OCI-LY7 (cell line): ENCODE measurements at regions not wholly inside any gene's neighbourhood (a gene's known extent, or its start where the extent isn't known, plus 50 kb on each side); places are given as distances from the start of the nearest gene placed in this dataset.

Source experiments
- BruUV-seq: library from RNA; stranded (reverse); fragments of 400-500 nt; replicated peaks from 2 replicates; lab custom pipeline; 2021; lab: Mats Ljungman, UMichigan
- CTCF ChIA-PET: fragments of 300-600 bp; sonication (Branson Sonifier 250); formaldehyde crosslinking; loops from one replicate; lab custom pipeline; 2022; ENCODE audit warnings: antibody characterized with exemption; ENCODE audit not compliant: unreplicated experiment; lab: Charles Lee
- POLR2A ChIA-PET: fragments of 300-600 bp; sonication (Branson Sonifier 250); formaldehyde crosslinking; loops from one replicate; lab custom pipeline; 2022; ENCODE audit warnings: antibody characterized with exemption; lab: Charles Lee
- DNase-seq: peaks from one replicate; pipeline ENCODE4 v3.0.0-alpha.2; 2015; ENCODE audit warnings: low spot score
- H2AFZ ChIP-seq: fragments of 200-600 bp; sonication (generic), shearing (Covaris generic); 2 replicates; pipeline ENCODE4 v1.6.1; 2014; ENCODE audit warnings: mild to moderate bottlenecking, antibody characterized with exemption, low read length, moderate library complexity
- H3K27ac ChIP-seq: fragments of 200-600 bp; sonication (generic); 2 replicates; pipeline ENCODE4 v1.5.1; 2014; ENCODE audit warnings: mixed run types, low read depth, mild to moderate bottlenecking, moderate library complexity, low read length, inconsistent platforms; ENCODE audit not compliant: poor library complexity, severe bottlenecking
- H3K36me3 ChIP-seq: fragments of 200-600 bp; sonication (generic); 2 replicates; pipeline ENCODE4 v1.6.1; 2014; ENCODE audit warnings: mild to moderate bottlenecking, antibody characterized with exemption, low read length, moderate library complexity, mixed read lengths; ENCODE audit not compliant: insufficient read depth
- H3K4me1 ChIP-seq: fragments of 200-600 bp; sonication (generic); 2 replicates; pipeline ENCODE4 v1.5.1; 2014; ENCODE audit warnings: mild to moderate bottlenecking, low read length; ENCODE audit not compliant: insufficient read depth, poor library complexity, severe bottlenecking
- H3K4me2 ChIP-seq: fragments of 200-600 bp; sonication (generic); 2 replicates; pipeline ENCODE4 v1.6.1; 2014; ENCODE audit warnings: mild to moderate bottlenecking, low read length
- H3K4me3 ChIP-seq: fragments of 200-600 bp; sonication (generic); 2 replicates; pipeline ENCODE4 v1.5.1; 2014; ENCODE audit warnings: mild to moderate bottlenecking, low read depth, low read length; ENCODE audit not compliant: poor library complexity, severe bottlenecking
- H3K79me2 ChIP-seq: fragments of 200-600 bp; sonication (generic); 2 replicates; pipeline ENCODE4 v1.6.1; 2016; ENCODE audit warnings: low read depth, mild to moderate bottlenecking, low read length, moderate library complexity, mixed read lengths; ENCODE audit not compliant: insufficient read depth
- H3K9me2 ChIP-seq: fragments of 200-600 bp; sonication (generic); 2 replicates; pipeline ENCODE4 v1.6.1; 2016; ENCODE audit warnings: mild to moderate bottlenecking, low read length, mixed read lengths; ENCODE audit not compliant: insufficient read depth
- H3K9me3 ChIP-seq: fragments of 200-600 bp; sonication (generic); 2 replicates; pipeline ENCODE4 v1.6.1; 2014; ENCODE audit warnings: mild to moderate bottlenecking, mixed run types, low read length, mixed read lengths
- H4K20me1 ChIP-seq: fragments of 200-600 bp; sonication (generic); 2 replicates; pipeline ENCODE4 v1.6.1; 2014; ENCODE audit warnings: mild to moderate bottlenecking, antibody characterized with exemption, low read length, moderate library complexity, mixed read lengths; ENCODE audit not compliant: insufficient read depth
- CTCF ChIP-seq: fragments of 200-600 bp; sonication (generic); conservative IDR thresholded peaks from 2 replicates; pipeline ENCODE4 v1.5.1; 2014; ENCODE audit warnings: mild to moderate bottlenecking, antibody characterized with exemption, low read length, moderate library complexity, mixed read lengths
- EZH2phosphoT487 ChIP-seq: fragments of 200-600 bp; sonication (generic); IDR thresholded peaks from 2 replicates; pipeline ENCODE4 v1.6.1; 2018; ENCODE audit warnings: low read depth, borderline replicate concordance, mild to moderate bottlenecking, mixed run types, antibody characterized with exemption, low read length, moderate library complexity, mixed read lengths
- intact Hi-C: fragments of 100-400 bp; cut with micrococcal nuclease; formaldehyde crosslinking; loops from one replicate; pipeline ENCODE4 v1.10.0; 2022; ENCODE audit not compliant: unreplicated experiment

- no peaks in the 10 kb centered on the region for H3K36me3 ChIP-seq
- DNase-seq = no peak
- intact Hi-C loops = no loop called here
- H3K27ac ChIP-seq = no peak overlapping the region
- ChIA-PET CTCF (no interaction called here), POLR2A (no interaction called here)
- H3K4me2 ChIP-seq = no peak overlapping the region
- no peak overlapping the region for H3K4me3 ChIP-seq
- H3K9me3 ChIP-seq = no peaks in the 10 kb centered on the region
- no peaks in the 10 kb centered on the region for H3K79me2 ChIP-seq
- H4K20me1 ChIP-seq = no peaks in the 10 kb centered on the region
- H3K4me1 ChIP-seq = no peaks in the 10 kb centered on the region
- H2AFZ ChIP-seq = no peak overlapping the region
- H3K9me2 ChIP-seq = no peaks in the 10 kb centered on the region
- BruUV-seq = no TSS peak
- no peak for TF ChIP-seq EZH2phosphoT487
- no peak for TF ChIP-seq CTCF
These were observed 731.6 kb upstream of the ANKRD30A start for GRCh38 chr10:36393801-36394200.

GRCh38 chr10:36391405-36391804 is 734.0 kb upstream of the ANKRD30A start:
- no peak overlapping the region for H3K27ac ChIP-seq
- H3K9me2 ChIP-seq = no peaks in the 10 kb centered on the region
- H3K4me1 ChIP-seq = no peaks in the 10 kb centered on the region
- BruUV-seq = no TSS peak
- no peak overlapping the region for H3K4me3 ChIP-seq
- DNase-seq = no peak
- H3K36me3 ChIP-seq = no peaks in the 10 kb centered on the region
- intact Hi-C loops = no loop called here
- H3K79me2 ChIP-seq = no peaks in the 10 kb centered on the region
- ChIA-PET CTCF (no interaction called here), POLR2A (interaction anchor here (0.6 kb wide), 1 partner anchor 28 kb away, joined by 3 read pairs; no protein-coding TSS in a partner anchor)
- no peak overlapping the region for H2AFZ ChIP-seq
- no peak overlapping the region for H3K4me2 ChIP-seq
- no peaks in the 10 kb centered on the region for H4K20me1 ChIP-seq
- no peak for TF ChIP-seq EZH2phosphoT487
- TF ChIP-seq CTCF = no peak
- H3K9me3 ChIP-seq = no peaks in the 10 kb centered on the region

- Histone ChIP-seq H3K4me2 (no peak overlapping the region), H3K79me2 (no peaks in the 10 kb centered on the region), H3K4me1 (no peaks in the 10 kb centered on the region), H3K36me3 (no peaks in the 10 kb centered on the region), H3K9me2 (no peaks in the 10 kb centered on the region), H3K27ac (no peak overlapping the region), H4K20me1 (no peaks in the 10 kb centered on the region), H3K9me3 (no peaks in the 10 kb centered on the region), H3K4me3 (no peak overlapping the region), H2AFZ (no peak overlapping the region)
- ChIA-PET POLR2A (no interaction called here), CTCF (no interaction called here)
- no peak for DNase-seq
- intact Hi-C loops = no loop called here
- TF ChIP-seq EZH2phosphoT487 = no peak
- no peak for TF ChIP-seq CTCF
- no TSS peak for BruUV-seq
These were observed 735.2 kb upstream of the ANKRD30A start for GRCh38 chr10:36390221-36390620.
